ENCODE measurements at regions not wholly inside any gene's neighbourhood (a gene's known extent, or its start where the extent isn't known, plus 50 kb on each side); places are given as distances from the start of the nearest gene placed in this dataset.
"Not testable (repeated sequence)": the region's sequence is repeated elsewhere in the genome, so short reads cannot be mapped to it uniquely, and the experiment has no call there.

DNA sequence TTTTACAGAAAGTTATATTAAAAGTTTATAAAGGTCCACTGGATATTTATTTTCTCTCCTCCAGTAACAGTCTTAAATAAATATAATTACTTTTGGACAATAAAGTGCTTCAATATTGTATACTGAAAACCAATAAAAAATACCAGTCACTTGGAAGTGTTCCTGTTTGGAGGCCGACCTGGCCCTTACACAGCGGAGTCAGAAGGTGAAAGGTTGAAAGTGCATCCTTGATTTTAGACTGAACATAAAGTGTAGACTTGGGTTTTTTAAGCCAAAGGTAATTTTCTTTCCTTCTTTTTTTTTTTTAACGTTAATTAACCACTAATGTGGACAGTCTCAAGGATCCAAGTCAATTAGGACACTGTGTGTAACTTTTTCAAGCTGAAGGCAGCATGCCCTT lies 152.3 kb upstream of the TBX18 start:
- DNase-seq: no peak

DNA sequence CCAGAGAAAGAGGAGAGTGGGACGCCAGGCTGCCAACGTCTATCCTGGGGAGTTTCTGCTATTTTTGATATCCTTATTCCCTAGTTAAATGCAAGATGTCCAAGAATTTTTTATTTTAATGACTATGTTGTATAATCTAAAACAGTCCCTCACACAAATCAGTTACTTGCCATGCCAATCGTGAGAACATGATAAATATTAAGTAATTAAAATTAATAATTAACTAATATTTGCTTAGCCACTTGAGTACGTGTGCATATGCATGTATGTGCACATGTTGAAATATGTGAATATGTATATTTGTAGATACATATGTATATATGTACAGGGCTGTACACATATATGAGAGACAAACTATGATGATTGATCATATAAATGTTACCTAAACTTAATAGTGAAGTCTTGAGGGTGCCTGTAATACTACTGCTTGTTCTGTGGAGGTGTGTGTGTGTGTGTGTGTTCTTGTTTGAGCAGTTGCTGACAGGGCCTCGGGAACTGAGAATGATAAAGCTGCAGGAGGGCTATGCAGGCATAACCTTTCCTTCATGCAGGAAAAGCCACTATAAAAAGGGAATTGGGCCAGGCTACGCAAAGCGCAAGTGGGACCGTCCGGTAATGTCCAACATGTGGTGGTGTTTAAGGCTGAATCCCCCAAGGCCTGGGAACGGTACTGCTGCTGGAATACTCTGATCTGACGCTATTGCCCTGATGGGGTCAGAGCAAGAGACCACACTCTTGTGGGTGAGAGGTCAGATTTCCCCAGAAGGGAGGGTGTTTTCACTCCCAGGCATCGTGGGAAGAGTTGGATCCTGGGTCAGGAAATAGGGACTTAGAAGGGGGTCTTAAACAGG lies 148.3 kb upstream of the TBX18 start:
- DNase-seq: no peak

DNA sequence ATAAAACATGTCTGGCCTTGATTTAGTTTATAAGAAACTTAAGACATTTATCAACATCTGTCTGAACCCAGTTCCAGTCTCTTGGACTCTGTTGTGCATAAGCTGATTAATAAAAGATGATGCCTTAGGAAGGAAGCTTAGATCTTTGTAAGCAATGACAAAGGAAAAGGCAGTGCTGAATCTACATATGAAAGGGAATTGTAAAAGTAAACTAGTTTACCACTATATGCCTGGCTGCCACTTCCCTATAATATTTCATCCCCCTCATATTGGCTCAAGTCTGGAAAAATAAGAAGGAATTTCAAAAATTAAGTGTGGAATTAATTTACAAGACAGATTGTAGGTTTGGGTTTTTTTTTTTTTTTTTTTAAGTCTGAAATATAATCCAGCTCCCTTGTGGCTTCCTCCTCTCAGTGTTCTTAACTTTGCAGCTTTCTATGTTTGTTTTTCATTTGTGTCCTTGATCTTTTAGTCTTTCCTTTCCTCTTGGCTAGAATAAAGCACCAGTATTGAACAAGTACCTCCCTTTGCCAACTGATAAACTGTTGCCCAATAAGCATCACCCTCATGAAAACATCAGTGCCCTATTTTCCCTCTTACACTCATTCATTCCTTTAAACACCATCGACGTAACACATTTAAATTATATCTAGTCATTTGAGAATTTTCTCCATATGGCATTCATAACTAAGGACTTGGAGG lies 146.7 kb upstream of the TBX18 start:
- no peak for DNase-seq

DNA sequence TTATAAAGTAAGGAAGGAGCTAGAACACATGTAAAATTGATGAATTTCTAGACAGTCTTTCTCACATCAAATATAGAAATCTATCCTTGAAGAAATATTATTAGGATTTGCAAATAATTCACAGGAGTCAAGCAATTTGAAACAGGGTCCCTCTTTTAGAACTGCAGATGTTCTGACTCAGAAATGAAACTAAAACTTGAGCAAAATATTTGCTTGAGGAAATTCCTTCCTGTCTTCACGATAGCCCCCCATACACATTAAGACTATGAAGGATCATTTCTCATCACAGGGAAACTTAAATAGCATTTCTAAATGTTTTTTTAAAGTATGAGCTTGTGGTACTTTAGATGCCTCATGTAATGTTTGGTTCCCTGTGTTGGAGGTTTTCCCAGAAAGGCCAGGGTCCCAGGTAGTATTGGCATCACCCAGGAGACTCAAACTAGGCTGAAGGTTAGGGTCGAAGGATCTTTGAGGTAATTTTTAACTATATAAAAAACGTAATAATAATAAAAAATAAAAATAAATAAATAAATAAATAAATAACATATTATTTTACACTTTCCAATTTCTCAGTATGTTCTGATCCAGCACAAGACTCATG lies 144.0 kb upstream of the TBX18 start:
- no peak for DNase-seq

DNA sequence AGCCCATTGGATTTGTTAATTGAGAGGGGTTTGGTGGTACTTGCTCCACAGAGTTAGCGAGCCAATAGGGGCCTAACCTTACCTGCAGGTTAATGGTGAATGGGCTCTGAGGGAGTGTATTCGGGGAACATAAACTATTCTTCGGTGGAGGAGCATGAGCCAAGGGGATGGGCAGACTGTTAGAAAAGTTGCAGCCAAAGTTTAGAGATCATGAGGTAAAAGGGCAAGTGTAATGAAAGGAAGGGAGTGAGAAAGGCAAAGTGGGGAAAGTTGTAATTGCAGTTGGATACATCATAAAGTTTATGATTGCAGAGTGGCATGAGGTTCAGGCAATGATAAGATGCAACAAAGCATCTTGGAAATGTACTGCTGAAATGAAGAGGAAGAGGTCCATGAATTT lies 142.1 kb upstream of the TBX18 start:
- DNase-seq: no peak

DNA sequence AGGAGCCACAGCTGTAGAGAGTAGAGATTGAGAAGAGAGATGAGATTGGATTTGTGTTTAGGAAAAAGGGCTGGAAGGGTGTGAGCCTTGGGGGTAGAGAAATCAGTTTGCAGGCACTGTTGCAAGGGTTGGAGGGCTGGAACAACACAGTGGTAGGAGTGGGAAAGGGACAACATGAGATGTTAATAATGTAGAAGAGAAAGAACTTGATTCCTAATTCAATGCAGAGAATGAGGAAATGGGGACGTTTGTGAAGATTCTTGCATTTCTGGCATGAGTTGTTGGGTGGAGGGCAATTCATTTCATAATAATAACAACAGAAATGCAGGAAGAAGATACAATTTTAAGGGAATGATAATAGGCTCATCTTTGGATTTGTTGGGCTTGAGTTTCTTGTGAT lies 141.4 kb upstream of the TBX18 start:
- DNase-seq: no peak

DNA sequence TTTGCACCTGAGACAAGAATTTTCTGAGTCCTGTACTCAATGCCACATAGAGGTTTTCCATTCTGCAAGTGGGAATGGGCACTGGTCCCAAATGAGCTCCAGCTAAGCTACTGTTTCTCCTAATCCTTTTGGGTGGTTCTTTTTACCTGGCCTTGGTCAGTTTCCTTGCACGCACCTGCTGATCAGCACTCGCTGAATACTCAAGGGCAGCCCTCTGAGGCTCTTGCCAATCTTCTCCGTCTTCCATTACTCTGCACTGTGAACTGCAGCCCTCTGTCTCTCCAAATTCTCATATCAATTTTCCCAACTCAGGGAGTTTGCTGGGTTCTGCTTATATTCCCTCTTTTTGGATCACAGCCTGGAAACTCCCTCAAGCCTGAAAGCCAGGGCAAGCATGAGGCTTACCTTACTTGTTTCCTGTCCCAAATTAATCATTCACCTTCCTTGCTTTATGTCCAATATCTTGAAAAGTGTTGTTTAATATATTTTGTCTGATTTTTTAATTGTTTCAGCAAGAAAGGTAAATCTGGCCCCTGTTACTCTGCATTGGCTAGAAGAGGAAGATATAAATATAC lies 138.0 kb upstream of the TBX18 start:
- DNase-seq: no peak

DNA sequence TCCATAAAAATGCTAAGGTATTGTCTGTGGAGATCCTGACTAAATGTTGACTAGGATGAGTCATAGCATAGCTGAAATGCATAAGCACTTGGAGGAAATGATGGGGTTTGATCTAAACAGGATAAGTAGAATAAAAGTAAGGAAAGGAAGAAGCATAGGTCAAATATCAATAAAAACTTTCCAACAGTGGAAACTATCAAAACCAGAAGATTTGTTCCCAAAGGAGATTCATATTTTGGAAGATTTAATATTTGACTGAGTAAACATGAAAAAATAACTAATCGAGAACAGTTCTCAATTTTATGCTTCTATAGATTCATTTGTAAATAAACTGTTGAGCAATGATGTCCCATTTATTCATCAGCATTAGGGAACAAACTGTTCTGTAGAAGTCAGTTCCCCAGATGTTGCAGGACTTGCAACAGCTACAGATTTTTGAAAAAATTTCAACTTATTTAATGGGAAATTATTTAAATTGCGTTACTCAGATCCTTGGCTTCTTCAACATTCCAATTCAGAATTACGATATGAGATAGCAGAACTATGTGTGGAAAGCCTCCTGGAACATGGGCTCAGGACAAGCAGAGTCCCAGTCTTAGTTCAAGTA lies 133.7 kb upstream of the TBX18 start:
- no peak for DNase-seq

DNA sequence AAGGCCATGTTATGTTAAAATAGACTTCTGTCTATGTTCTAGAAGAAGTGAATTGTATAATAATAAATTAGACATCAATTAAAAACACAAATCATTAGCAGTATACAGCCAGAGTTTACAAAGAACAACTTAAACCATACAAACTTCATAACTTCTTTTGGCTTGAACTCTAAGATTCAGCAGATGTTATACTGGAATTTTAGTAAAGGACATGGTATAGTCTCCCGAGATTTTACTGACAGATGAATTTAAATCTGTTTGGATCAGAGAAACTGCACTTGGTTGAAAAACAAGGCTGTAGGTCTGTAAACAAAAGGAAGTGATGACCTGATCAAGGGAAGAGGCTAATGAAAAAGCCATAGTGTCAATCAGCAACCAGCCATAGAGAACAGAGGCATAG lies 132.6 kb upstream of the TBX18 start:
- DNase-seq: no peak

DNA sequence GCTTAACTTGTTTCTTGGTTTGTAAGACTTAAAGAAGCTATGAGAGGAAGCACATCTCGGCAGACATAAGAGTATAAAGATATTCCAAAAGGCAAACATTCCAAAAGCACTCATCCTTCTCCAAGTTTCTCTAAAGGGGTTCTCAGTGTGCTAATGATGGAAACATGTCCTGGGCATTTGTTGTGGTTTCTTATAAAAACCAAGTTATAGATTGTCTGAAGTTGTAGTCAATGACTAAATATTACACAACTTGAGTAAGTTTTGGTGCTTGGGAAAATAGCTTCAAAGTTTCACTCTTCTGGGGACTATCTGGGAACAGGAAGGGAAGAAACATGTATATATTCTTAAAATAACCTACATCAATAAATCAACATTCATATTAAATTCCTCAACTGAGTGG lies 128.3 kb upstream of the TBX18 start:
- DNase-seq: no peak

DNA sequence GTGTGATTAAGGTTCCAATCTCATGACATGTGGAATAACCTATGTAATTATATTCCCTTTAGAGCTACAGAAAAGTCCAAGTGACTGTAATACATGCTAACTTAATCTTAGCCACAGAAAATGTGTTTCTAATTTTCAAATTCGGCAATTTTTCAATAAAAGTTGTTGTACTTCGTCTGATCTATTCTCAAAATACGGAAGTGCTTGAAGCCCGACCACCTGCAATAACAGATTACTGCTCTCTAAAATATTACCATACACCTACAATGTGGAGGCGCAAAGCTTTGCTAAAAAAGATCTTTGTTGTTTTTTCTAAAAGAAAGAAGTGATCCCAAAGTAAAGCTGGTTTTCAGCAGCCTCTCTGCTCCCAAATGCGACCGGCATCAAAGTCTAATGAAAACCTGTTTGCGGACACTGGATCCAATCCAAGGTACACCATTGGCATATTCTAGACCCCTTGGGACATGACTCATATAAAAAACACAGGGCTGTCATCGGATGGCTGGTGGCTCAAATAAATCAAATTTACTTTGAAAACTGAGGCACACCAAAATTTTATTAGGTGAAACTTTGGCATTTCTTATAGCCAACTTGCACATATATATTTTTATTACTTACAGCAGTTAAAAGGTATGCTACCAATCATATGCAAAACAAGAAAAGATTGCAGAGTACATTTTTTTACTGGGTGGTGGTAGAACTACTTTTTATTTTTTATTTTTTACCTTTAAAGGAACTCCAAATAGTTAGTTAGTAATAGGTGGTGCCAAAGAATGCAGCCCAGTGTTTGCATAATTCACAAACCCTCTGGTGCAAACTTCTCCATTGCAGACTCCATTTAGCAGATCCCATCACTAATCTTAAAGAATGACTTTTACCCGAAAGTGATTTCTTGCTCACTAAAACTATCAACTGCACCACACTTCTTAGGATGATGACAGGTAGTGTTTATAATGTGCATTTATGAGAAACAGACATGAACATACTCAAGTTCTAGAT lies 118.7 kb upstream of the TBX18 start:
- DNase-seq: no peak

DNA sequence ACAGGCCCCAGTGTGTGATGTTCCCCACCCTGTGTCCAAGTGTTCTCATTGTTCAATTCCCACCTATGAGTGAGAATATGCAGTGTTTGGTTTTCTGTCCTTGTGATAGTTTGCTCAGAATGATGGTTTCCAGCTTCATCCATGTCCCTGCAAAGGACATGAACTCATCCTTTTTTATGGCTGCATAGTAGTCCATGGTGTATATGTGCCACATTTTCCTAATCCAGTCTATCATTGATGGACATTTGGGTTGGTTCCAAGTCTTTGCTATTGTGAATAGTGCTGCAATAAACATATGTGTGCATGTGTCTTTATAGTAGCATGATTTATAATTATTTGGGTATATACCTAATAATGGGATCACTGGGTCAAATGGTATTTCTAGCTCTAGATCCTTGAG lies 115.0 kb upstream of the TBX18 start:
- DNase-seq: not testable (repeated sequence)

DNA sequence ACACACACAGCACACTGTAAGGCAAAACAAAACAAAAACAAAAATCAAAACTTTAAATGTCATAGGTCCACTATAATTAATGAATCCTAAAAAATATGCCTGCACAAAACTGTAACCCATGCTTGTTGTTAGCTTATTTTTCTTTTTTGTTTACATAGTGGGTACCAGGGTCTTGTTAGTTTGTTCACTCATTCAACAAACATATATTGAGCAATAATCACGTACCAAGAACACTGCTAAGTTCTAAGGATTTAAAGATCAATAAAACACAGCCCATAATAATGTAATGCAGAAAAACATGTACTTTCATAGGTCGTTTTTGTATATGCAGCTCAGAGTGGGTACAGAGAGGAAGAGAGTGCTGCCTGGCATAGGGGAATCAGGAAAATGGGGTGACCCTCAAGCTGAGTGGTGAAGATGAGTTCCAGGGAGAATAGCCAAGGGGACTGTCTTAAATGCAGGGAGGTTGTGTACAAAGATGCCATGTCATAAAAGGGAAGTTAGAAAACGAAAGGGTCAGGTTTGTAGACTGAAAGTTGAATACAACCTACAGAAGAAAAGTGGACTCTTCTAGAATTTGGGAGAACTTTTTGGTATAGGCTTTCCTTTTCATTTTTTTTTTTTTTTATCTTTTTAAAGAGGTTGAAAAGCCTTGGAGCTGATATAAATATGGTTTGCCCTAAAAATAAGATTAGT lies 113.3 kb upstream of the TBX18 start:
- DNase-seq: no peak

DNA sequence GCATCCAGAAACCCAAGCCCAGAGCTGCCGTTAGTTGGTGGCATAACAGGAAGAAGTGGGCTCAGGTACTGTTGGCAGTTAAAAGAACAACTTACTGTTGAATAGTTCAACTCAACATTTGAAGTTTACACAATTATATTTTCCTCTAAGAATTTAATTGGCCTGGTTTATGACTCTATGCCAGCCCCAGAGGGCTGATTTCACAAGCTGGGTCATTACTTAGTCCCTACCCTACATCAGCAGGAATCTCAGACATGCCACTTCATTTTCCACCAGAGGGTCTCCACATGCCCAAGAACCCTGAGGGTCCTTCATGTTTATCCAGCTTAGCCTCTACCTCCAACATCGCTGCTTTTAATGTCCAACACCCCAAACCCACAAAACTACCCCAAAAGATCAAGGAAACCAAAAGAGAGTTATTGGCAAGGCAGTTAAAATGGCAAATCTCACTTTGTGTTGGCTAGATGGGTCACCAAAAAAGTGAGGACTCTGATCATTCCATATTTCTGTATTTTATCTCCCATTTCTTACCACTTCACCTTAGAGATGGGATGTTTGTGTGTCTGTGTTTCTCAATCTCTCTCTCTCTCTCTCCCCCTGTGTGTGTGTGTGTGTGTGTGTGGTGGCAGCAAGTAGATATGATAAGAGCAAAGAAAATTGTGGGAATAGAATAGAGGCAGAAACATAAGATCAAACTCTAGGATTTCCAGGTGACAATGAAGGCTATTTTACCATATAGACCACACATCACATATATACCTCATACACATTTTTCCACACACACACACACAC lies 112.5 kb upstream of the TBX18 start:
- DNase-seq: no peak

DNA sequence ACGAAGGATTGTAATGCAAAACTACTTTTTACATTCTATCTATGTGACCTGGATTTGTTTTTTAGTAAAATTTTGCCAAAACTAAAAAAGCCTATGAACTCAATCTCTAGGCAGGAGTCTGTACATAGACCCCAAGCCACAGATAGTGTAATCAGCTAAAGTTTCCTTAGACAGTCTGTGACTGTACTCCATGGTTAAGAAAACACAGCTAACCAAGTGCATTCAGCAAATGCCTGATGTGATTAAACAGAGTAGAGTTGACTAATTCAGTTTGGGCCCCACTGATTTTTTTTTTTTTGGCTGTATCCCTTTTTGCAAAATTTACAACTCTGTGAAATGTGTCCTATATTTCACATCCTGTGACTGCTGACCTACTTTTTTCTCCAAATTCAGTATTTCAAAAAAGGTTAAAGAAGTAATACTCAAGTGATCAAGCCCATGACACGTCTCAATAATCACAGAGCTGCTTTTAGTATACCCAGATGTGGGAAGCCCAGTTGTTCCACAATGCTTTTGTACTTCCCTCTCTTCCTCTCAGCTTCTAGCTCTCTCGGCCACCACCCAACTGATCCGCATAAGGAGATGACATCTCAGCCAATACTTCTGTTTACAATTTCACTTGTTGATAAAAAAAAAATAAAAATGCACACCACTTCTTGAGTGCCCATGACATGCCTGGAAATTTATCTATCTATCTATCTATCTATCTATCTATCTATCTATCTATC lies 108.8 kb upstream of the TBX18 start:
- DNase-seq: no peak

DNA sequence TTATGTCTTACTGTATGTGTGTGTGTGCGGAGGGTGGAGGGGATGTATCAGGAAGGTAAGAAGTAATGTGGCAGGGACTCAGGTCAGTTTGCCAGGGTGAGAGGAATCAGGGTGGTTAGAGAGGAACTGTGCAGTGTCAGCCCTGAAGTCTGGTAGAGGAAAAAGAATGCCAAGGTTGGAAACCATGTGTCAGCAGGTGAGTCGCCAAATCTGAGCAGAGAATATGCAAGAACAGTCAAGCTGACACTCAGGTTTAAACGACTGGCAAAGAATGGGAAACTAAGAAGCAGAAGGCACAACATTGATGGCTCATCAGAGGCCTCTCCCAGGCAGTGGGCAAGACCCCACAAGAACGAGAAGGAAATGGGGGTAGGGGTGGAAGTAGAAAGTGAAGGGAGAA lies 107.5 kb upstream of the TBX18 start:
- DNase-seq: no peak

DNA sequence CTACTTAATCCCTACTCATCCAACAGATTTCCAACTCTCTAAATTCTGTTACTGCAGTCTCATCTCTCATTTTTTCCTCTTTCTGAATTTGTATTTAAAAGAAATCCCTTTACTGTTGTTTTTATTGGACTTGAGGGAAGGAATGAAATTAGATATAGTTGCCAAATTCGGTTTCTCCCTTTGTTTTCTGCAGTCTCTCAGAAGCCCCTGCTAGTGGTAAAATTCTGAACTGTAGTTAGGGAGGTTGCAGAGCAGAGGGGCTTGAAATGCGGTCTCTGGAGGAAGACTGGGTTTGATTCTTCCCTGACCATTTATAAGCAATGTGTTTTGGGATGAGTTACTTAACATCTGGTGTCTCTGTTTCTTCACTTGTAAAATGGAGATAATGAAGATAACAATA lies 106.3 kb upstream of the TBX18 start:
- DNase-seq: no peak

DNA sequence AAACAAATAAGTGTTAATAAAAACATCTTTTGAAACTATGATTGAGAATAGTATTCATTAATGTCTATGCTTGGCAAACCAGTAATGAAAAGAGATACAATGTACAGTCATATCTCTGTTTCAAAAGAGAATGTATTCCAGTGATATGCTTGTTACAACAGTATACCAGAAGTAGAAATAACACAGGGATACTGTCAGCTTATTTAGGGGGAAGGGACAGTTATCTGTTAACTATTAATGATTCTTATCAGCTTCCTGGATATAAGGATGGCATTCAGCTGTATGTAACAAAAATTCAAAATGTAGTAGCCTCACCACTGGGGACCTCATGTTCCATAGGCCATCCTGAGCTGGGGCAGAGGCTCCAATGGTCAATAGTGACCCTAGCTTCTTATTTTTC lies 103.8 kb upstream of the TBX18 start:
- no peak for DNase-seq

DNA sequence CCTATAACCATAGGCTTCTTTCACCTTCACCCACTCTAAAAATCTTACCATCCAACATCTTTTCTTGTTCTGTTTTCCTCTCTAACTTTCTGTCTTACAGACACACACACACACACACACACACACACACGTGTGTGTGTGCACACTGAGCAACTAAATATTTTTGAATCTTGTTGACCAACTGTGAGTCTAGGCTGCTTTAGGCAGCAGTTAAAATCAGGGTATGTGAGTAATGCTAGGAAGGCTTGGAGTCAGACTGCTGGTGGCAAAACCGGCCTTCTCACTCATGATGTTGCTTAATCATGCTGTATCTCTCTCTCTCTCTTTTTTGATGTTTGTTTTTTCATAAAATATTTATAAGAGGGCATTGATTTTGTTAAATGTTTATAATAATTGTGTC lies 103.1 kb upstream of the TBX18 start:
- no peak for DNase-seq

DNA sequence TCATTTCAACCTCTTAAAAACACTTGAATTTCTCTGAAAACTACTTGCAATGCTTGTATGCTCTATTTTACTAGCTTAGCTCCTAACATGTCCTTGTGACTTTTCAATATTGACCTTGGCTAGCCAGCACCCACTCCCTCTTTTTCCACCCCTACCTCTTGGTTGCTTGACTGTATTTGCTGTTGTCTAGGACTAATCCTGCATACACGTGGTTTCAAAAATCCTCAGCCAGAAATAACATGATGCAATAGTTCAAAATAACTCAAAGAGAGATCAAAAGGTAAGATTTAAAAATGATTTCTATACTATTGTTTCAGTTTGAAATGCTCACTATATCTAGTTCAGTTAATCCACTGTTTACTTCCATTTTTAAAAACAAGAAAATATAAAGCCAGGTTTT lies 102.3 kb upstream of the TBX18 start:
- no peak for DNase-seq
